ENCODE measurements at regions not wholly inside any gene's neighbourhood (a gene's known extent, or its start where the extent isn't known, plus 50 kb on each side); places are given as distances from the start of the nearest gene placed in this dataset.
"Not testable (repeated sequence)": the region's sequence is repeated elsewhere in the genome, so short reads cannot be mapped to it uniquely, and the experiment has no call there.

DNA sequence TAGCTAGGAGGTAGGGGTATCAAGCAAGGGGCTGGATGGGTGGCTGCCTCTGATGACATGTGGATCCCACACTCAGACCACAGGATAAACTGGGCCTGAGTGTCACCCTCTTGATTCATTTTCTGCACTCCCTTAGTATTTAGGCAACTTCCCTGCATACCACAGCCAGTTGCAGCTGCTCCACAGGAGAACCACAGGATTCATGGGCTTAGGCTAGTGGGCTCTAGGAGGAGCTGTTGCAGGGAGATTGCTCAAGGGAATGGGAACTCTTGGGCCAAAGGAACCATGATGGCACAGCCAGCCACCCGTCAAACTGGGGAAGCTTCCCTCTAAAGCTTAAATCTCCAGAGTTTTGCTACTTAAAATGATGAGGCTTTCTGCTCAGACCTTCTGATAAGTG is 269.7 kb upstream of the ASIC2 start:
- no peak for DNase-seq (ENCODE audit: low read depth, low spot score)

DNA sequence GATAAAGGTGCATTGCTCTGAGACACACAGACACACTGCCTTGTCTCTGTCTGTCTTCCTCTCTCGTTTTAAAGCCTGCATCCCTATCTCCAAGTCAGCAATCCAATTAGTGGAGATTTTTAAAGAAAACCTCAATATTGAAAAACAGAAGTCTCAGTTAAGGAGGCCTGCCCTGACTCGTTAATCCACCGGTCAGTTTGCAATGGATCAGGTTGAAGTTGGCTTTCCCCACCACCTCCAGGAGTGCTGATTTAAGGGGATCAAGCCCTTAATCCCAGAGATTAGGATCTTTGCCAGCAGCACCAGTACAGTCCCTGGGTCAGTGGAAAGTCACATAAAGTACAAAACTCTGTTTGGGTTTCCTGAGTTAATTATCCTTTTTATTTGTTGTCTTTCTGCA is 271.1 kb upstream of the ASIC2 start:
- no peak for DNase-seq (ENCODE audit: low read depth, low spot score)

DNA sequence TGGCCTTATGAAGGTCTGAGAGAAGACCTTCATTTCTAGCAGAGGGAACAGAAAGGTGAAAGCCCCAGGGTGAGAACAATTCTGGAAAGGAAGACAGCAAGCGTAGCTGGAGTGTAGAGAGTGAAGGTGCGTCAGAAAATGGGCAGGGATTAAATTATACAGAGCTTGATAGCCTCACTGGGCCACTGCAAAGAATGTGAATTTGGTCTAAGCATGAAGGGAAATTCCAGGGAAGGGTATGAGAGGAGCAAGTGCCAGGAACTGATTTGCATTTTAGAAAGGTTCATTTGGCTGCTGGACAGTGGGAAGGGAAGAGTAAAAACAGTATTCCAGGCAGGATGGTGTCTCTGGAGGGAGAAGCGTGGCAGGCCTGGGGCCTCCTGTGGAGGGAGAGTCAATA is 274.1 kb upstream of the ASIC2 start:
- DNase-seq (ENCODE audit: low read depth, low spot score): no peak

DNA sequence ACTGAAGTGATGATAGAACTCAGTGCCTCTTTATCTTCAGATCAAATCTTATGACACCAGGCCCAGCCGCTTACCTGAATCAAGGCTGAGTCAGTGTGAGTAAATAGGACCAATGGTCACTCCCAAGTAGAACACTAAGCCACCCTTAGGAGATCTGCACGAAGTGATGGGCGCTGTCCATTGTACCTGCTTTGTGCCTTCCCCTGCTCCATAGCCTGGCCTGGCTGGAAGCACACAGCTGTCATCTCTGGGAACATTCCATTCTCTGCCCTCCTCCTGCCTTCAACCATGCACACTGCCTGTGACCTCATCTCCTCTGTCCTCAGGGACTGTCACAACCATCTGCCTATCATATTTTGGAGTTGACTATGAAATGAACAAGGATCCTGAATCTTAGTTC is 279.5 kb upstream of the ASIC2 start:
- no peak for DNase-seq (ENCODE audit: low read depth, low spot score)

DNA sequence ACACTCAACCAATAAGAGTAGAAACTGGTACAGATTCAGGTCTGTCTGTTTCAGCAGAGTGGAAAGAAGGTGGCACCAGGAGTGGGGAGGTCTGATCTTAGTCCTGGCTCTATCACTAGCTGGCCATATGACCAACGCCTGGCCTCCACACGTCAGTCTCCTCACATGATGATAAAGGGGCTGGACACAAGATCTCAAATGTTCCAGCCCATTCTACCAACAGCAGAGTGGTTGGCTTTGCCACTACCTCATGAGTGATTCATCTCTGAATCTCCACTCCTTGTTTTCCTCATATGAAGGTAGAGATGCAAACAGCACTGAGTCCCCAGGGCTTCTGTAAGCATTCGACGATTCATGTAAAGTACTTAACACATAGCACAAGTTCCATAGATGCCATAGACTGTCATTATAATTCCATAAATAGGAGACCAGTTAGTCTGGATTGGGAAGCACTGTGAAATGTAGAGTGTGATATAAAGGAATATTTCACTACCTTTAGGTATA is 281.9 kb upstream of the ASIC2 start:
- no peak for DNase-seq (ENCODE audit: low read depth, low spot score)

DNA sequence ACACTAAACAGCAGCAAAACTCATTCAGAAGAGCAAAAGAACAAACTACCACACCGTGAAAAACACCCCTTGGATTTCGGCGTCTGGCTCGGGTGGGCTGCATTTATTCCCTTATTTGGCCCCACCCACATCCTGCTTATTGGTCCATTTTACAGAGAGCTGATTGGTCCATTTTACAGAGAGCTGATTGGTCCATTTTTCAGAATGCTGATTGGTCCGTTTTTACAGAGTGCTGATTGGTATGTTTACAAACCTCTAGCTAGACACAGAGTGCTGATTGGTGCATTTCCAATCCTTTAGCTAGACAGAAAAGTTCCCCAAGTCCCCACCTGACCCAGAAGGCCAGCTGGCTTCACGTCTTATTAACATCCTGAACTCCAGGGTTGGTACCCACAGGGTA is 286.6 kb upstream of the ASIC2 start:
- not testable (repeated sequence) for DNase-seq (ENCODE audit: low read depth, low spot score)

DNA sequence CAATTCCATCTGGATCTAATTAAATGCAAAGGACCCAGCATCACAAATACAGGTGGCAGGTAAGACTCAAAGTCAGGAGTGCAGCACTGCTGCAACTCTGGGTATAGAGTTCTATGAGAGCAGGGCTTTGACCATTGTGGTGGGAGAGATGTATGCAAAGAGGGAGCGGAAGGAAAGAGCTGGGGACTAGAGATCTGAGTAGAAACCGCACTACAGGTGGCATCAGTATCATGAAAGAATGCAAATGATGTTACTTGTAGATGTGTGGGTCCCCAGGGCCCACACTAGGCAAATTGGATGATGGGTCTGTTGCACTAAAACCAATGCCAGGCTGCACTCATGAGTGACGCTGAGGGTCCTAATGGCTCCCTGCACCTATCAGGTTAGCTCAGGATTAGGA is 287.1 kb upstream of the ASIC2 start:
- DNase-seq (ENCODE audit: low read depth, low spot score): no peak

DNA sequence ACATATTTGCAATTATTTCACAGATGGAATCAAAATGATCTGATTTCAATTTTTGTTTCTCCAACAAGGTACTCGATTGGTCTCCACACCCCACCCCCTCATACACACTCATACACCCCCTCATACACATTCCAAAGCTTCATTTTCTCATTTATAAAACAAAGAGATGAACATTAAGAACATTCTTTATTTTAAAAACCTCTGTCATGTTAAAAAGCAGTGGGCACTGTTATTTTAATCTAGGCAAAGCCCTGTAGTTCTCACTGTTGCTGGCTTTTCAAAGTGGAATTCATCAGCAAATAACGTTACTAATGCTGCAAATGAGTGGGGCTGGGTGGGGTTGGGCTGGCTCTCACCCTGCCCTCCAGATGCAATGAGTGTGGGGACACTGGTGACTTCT is 289.6 kb upstream of the ASIC2 start:
- DNase-seq (ENCODE audit: low read depth, low spot score): no peak

DNA sequence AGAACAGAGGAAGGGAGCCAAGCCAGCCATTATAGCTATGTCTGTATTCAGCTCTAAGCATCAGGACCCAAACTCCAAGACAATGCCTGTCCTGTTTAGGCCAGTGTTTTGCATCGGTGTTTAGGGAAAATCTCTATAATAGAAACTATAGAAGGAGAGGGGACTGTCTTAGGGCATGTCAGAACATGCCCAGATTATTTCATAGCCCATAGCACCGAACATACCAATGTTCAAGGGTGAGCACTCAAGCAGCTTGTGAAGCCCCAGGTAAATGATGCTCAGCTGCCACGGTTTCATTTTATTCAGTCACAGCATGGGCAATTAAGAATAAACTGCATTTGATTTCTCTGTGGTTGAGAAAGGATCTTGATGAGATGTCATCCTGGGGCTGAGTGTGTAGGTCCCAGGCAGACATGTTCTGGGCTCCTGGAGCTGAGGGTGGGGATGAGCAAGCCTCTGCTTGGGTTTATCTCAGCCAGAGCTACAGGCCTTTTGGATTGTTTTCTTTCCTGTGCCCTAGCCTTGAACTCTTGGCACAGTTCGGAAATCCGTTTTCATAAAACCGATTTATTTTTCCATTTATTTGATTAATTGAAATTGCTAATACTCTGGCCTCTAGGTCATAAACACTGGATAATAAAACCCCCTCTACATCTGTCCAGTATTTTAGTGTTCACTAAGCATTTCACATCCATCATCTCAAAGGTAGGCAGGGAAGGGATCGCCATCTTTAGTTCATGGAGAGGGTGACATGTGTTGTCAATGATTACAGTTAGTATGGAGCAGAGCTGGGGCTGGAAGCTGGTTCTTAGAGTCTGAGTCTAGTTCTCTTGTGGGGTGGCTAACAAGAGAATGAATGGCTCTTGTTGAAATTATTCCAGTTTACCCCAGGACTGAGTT is 290.7 kb upstream of the ASIC2 start:
- DNase-seq (ENCODE audit: low read depth, low spot score): no peak

DNA sequence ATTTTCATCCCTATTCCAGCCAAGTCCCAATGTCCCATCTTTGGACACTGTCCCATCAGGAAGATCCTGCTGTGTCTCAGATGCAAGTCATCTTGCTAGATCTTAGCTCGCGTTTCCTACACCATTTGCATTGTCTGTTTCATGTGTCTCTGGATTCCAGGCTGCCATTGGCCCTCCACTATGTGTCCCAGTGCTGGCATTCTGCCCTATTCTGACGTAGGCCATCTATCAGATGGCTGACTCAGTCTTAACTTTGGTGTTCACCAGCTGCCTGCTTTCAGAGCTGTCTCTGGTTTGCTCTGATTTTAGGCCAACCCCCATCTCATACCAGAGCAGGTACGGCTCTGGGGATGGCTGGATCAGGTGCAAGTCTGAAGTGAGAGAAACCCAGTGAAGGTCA is 300.9 kb upstream of the ASIC2 start:
- no peak for DNase-seq (ENCODE audit: low read depth, low spot score)

DNA sequence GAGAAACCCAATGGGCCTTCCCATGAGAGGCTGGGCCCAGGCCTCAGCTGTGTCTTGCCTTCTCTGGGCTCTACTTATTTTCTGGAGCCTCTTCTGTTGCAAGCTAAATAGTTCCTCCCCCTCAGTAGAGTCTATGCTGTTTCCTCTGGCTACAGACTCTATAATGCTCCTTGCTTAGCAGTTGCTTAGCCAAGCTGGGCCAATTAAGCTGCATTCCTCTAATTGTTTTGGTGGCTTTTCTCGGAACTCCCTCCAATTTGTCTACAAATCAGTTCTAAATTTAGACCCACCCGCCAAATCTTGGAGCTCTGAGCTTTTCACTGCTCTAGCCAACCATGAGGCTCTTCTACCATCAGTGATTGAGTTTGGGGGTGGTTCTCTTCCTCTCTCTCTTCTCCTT is 302.7 kb upstream of the ASIC2 start:
- DNase-seq (ENCODE audit: low read depth, low spot score): no peak

DNA sequence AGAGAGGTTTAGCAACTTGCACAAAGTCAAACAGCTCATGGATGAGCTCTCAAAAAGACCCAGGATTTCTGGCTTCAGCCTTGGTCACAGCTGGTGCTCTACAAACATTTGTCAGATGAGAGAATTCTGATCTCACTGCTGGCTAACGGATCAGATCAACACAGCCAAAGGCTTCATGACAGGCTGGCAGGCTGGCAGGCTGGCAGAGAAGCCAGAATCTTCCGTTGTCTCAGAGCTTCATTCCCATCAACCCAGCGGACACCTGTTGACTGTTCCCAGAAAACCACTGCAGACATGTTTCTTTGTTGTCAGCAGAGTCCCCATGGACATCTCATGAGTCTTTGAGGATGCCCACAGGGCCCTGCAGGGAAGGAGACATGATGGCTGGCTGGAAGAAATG is 303.8 kb upstream of the ASIC2 start:
- DNase-seq (ENCODE audit: low read depth, low spot score): no peak

DNA sequence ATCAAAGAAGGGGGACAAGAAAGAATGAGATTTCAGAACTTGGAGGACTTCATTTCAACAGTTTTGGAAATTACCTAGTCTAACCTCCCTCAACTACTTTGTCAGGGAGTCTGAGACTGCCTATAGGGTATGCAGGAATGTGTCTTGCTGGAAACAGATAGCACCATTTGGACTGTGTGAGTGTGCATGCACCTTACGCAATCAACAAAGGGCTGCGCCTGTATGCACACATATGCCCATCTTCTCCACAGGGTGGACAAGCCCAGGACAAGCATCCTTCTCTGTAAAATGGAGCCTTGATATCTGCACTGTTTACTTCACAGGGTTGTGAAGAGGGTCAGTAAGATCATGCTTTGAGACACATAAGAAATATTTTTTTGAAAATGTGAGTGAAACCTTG is 305.7 kb upstream of the ASIC2 start:
- no peak for DNase-seq (ENCODE audit: low read depth, low spot score)

DNA sequence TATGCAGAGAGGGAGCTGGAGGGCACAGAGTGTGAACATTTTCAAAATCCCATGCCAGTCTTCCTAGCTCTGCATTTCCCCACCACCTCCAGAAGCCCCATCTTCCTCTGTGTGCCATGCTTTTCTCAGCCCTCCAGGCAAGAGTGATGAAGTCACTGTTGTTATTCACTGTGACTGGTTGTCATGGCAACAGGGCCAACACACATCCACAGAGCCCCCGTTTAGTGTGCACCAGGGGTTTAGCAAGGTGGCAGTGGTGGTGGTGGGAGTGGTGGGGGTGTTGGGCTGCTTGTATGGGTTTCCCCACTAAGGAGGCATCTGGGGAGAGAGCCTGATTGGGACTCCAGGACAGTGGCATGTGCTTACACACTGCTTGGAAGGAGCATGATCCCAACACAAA is 309.9 kb upstream of the ASIC2 start:
- no peak for DNase-seq (ENCODE audit: low read depth, low spot score)

DNA sequence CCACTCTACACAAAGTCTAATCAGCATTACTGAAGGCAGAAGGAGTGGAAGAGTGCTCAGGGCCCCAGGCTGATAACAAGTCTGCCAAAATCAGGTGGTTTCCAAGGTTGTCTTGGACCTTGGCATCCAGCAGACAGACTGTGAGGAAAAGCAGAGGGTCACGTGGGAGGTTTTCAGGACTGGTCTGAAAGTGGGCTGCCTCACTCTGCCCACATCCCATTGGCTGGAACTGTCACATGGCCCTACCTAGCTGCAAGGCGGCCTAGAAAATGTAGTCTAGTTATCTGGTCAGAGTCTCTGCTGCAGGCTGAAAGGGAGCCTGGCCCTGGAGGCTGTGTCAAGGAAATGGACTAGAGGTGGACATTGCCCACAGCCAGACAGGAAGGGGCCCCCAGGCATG is 310.7 kb upstream of the ASIC2 start:
- DNase-seq (ENCODE audit: low read depth, low spot score): no peak

DNA sequence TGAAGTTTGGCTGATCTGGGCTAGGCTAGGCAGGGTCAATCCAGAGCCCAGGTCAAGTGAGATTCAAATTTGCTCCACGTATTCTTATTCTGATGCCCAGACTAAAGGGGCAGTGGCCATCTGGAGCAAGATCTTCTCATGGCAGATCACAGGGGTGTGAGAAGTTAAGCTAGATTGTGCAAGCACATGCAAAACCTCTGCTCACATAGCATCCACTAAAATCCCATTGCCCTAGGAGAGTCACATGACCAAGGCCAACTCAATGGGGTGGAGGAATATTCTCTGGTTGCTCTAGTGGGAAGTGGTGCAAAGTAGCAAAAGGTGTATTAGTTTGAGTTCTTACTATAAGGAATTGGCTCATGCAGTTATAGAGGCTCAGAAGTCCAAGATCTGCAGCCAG is 318.4 kb upstream of the ASIC2 start:
- DNase-seq (ENCODE audit: low read depth, low spot score): no peak

DNA sequence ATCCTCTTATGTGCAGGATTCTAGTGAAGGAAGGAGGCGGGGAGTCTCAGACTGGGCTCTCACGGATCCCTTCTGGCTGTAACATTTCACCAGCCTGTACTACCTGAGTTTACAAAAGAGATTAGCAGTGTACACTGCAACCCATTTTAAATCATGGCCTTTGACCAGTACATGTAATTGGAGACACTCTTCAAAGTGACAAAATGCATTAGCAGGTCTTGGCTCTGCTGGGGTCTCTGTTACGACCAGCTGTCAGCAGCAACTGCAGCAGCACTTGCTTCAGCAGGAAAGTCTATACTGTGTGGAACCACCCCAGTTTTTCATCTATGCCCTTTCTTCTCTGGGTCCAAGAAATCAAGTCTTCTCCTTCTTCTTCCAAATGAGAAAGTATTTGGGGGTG is 322.8 kb upstream of the ASIC2 start:
- no peak for DNase-seq (ENCODE audit: low read depth, low spot score)

DNA sequence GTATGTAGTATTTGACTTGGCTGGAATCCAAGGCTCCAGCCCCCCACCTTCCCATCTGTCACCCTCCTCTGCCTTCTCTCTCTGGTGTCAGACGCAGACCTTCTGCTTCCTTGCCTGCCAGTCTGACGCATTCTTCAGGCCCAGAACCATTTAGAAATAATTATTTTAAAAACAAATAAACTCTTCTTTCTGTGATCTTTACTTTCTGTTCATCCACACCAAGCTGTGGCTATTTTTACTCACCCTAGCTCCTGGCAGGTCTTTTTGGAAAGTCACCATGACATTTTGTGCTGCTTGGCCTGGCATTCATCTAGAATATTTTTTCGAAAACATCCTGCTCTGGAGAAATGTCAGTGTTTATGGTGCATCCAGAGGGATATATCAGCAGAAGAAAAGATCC is 330.7 kb upstream of the ASIC2 start:
- DNase-seq (ENCODE audit: low read depth, low spot score): no peak

DNA sequence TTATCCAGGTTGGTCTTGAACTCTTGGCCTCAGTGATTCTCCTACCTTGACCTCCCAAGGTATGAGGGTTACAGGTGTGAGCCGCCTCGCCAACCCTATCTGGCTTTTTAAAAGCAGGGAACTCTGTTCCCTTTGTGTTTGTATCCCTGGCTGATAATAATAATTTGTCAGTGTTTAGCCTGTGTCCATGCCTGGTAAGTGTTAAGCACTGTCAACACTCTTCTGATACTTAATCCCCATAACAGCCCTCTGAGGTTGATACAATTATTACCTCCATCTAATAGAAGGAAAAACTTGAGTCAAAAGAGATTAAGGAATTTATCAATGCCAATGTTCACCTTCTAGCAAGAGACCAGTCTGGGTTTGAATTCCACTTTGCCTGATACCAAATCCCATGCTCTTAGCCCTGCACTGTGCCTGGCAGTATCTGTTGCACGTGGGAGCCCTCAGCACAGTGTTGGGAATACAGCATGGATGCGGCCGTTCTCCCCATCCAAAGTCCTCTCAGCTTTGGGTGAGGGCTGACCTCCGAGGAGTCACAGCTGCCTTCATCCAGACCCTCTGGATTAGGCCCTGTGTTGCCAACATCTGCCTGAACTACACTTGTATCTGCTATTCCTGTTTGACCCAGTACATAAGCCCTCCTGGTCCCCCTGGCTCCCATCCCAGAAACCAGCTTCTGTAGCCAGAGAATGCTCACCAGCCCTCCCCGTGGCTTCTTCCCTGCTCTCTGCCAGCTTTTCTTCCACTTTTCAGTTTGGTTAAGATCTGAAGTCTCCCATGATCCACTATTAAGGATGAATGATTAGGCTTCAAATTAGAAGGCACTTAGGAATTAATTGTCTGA is 335.6 kb upstream of the ASIC2 start:
- DNase-seq (ENCODE audit: low read depth, low spot score): no peak

DNA sequence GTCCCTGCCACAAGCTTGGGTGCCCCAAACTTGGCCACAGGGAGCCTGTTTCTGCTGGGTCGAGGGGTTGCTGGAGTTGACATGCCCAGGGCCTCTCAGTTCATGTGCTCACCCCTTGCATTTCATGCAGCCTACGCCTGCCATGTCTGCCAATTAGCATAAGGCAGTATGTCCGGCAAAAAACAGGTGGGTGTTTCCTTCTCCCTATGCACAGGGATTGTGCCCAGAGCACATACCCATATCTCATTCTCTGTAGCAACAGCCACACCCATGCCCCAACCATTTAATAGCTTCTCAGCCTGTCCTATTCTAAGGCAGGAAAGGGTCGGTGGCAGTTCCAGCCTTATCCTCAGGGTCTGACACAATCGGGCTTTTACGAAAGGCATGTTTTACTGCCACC is 340.4 kb upstream of the ASIC2 start:
- no peak for DNase-seq (ENCODE audit: low read depth, low spot score)

DNA sequence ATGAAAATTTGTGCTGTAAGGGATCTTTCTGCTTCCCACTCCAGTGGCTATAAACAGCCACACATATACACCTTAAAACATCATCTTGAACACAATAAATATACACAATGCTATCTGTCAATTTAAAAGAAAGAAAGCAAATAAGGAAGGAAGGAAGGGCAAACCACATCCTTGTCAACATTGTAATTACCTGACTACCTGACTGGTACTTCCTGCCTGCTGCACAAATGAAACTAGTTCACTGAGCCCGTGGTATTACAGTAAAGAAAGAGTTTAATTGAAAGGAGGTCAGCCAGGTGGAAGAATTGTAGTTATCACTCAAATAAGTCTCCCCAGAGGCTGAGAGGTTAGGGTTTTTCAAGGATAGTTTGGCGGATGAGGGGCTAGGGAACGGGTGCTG is 344.4 kb upstream of the ASIC2 start:
- no peak for DNase-seq (ENCODE audit: low read depth, low spot score)

DNA sequence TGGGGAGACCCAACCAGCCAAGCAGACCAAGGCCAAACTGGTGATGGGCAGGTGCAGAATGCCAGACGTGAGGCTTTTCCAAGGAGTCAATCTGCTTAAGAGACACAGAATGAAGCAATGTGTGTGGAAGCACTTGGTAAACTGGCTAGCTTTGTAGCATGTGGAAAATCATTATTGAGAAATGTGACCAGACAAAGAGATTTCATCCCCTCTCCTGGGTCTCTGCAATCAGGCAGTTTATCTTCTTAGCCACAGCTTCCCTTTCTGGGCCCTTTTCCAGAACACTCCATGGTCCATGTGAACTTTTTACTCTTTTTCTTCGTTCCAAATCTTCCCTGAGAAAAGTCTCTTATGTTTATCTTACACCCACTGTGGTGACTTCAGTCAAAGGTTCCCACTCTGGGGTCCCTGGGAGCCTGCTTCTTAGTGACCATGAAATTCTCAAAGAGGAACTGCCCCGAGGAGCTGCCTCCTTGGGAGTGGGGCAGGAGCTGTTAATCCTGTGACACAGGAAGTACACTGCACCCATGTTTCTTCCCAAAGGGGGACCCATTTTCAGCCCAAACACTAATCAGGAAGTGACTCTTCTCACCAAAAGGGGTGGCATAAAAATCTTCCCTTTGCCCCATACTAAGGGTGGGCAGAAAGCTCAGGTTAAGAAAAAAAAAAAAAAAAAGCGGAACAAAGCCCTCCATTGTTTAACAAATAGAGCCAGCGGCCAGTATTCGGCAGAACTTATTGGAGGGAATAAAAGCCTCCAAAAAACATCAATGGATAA is 346.2 kb upstream of the ASIC2 start:
- DNase-seq (ENCODE audit: low read depth, low spot score): no peak
